ENCODE measurements at regions not wholly inside any gene's neighbourhood (a gene's known extent, or its start where the extent isn't known, plus 50 kb on each side); places are given as distances from the start of the nearest gene placed in this dataset.

GRCh38 chr3:153829606-153830170 is 291.5 kb upstream of the ARHGEF26 start:
- no peak for TF ChIP-seq POLR2AphosphoS5 (IDR thresholded peaks at IDR 0.05; ENCODE audit: borderline replicate concordance, low read depth, low read length)
- no peak for TF ChIP-seq EZH2 (IDR thresholded peaks at IDR 0.05)
- TF ChIP-seq FOXP2 (optimal IDR thresholded peaks at IDR 0.05; ENCODE audit: control extremely low read depth, extremely low read length, insufficient read depth) = no peak

Data from SK-N-MC (cell line).